22Rv1 (cell line): ENCODE measurements at regions not wholly inside any gene's neighbourhood (a gene's known extent, or its start where the extent isn't known, plus 50 kb on each side); places are given as distances from the start of the nearest gene placed in this dataset.

Source experiments
- CTCF ChIP-seq: fragments of 450-650 bp; IDR thresholded peaks from 2 replicates; pipeline ENCODE4 v1.5.1; 2017; ENCODE audit warnings: mild to moderate bottlenecking
- ZFX ChIP-seq: fragments of 450-650 bp; IDR thresholded peaks from 2 replicates; pipeline ENCODE4 v1.6.1; 2017; ENCODE audit warnings: antibody characterized with exemption, borderline replicate concordance

- TF ChIP-seq CTCF (no peak), ZFX (no peak)
Measured at GRCh38 chr15:93861413-93861812, 369.9 kb upstream of the MCTP2 start.
